ENCODE measurements at regions not wholly inside any gene's neighbourhood (a gene's known extent, or its start where the extent isn't known, plus 50 kb on each side); places are given as distances from the start of the nearest gene placed in this dataset.

GRCh38 chr14:56390859-56391258 is 188.7 kb upstream of the TMEM260 start:
- no peaks in the 10 kb centered on the region for H3K79me2 ChIP-seq (ENCODE audit: low read length)
- no peak for TF ChIP-seq EZH2phosphoT487 (IDR thresholded peaks at IDR 0.05; ENCODE audit: low read depth)
- TF ChIP-seq CTCF (IDR thresholded peaks at IDR 0.05; ENCODE audit: low read depth, low read length) = no peak
- H4K20me1 ChIP-seq (ENCODE audit: insufficient read depth, low read length) = no peaks in the 10 kb centered on the region
- no peak overlapping the region for H3K4me2 ChIP-seq (ENCODE audit: low read length)
- no peak overlapping the region for H3K27ac ChIP-seq (ENCODE audit: low read length)
- H3K4me3 ChIP-seq (ENCODE audit: low read length) = no peak overlapping the region
- no peaks in the 10 kb centered on the region for H3K36me3 ChIP-seq (replicated peaks; ENCODE audit: low read depth, low read length)
- no peaks in the 10 kb centered on the region for H3K27me3 ChIP-seq (ENCODE audit: low read depth, low read length)
- H3K9ac ChIP-seq (ENCODE audit: low read length) = no peak overlapping the region
- no peak overlapping the region for H2AFZ ChIP-seq (ENCODE audit: low read depth, low read length)
- H3K9me3 ChIP-seq (ENCODE audit: insufficient read depth, low read length) = no peaks in the 10 kb centered on the region
- H3K4me1 ChIP-seq (ENCODE audit: low read length) = no peaks in the 10 kb centered on the region

- no peak overlapping the region for H3K9ac ChIP-seq (ENCODE audit: low read length)
- H3K79me2 ChIP-seq (ENCODE audit: low read length) = no peaks in the 10 kb centered on the region
- no peak overlapping the region for H3K27ac ChIP-seq (ENCODE audit: low read length)
- no peak overlapping the region for H3K4me2 ChIP-seq (ENCODE audit: low read length)
- H3K36me3 ChIP-seq (replicated peaks; ENCODE audit: low read depth, low read length) = no peaks in the 10 kb centered on the region
- no peak for TF ChIP-seq CTCF (IDR thresholded peaks at IDR 0.05; ENCODE audit: low read depth, low read length)
- TF ChIP-seq EZH2phosphoT487 (IDR thresholded peaks at IDR 0.05; ENCODE audit: low read depth) = no peak
- no peak overlapping the region for H2AFZ ChIP-seq (ENCODE audit: low read depth, low read length)
- H4K20me1 ChIP-seq (ENCODE audit: insufficient read depth, low read length) = no peaks in the 10 kb centered on the region
- no peaks in the 10 kb centered on the region for H3K27me3 ChIP-seq (ENCODE audit: low read depth, low read length)
- H3K4me3 ChIP-seq (ENCODE audit: low read length) = no peak overlapping the region
- no peaks in the 10 kb centered on the region for H3K9me3 ChIP-seq (ENCODE audit: insufficient read depth, low read length)
- no peaks in the 10 kb centered on the region for H3K4me1 ChIP-seq (ENCODE audit: low read length)
Observed at GRCh38 chr14:56394826-56395530, 184.6 kb upstream of the TMEM260 start.

GRCh38 chr14:56400109-56400825 is 179.3 kb upstream of the TMEM260 start:
- Histone ChIP-seq H3K9ac (ENCODE audit: low read length) (no peak overlapping the region), H3K36me3 (replicated peaks; ENCODE audit: low read depth, low read length) (no peaks in the 10 kb centered on the region), H3K27ac (ENCODE audit: low read length) (no peak overlapping the region), H3K9me3 (ENCODE audit: insufficient read depth, low read length) (no peaks in the 10 kb centered on the region), H3K4me1 (ENCODE audit: low read length) (no peaks in the 10 kb centered on the region), H3K27me3 (ENCODE audit: low read depth, low read length) (no peaks in the 10 kb centered on the region), H2AFZ (ENCODE audit: low read depth, low read length) (no peak overlapping the region), H3K4me3 (ENCODE audit: low read length) (no peak overlapping the region), H4K20me1 (ENCODE audit: insufficient read depth, low read length) (no peaks in the 10 kb centered on the region), H3K4me2 (ENCODE audit: low read length) (no peak overlapping the region), H3K79me2 (ENCODE audit: low read length) (no peaks in the 10 kb centered on the region)
- no peak for TF ChIP-seq CTCF (IDR thresholded peaks at IDR 0.05; ENCODE audit: low read depth, low read length)
- TF ChIP-seq EZH2phosphoT487 (IDR thresholded peaks at IDR 0.05; ENCODE audit: low read depth) = no peak

Data from OCI-LY3 (cell line).